Activated naive CD4-positive, alpha-beta T cell treated with anti-CD3 and anti-CD28 coated beads, Interleukin-2, amount 10 ng/mL, durations not matched to agents 7 days and 5 days (primary cell): ENCODE measurements at regions not wholly inside any gene's neighbourhood (a gene's known extent, or its start where the extent isn't known, plus 50 kb on each side); places are given as distances from the start of the nearest gene placed in this dataset.

ENCODE experiments used
- CTCF ChIA-PET: fragments of 350-600 bp; sonication (Branson Sonifier 250); formaldehyde crosslinking; loops from one replicate; lab custom pipeline; 2021; ENCODE audit warnings: antibody characterized with exemption; lab: Charles Lee
- DNase-seq: peaks from one replicate; pipeline ENCODE4 v3.0.0-alpha.2; 2020
- H3K27ac Mint-ChIP-seq: one replicate; pipeline ENCODE4 v1.8.0; 2021; ENCODE audit warnings: mild to moderate bottlenecking, moderate library complexity, mixed read lengths
- H3K27me3 Mint-ChIP-seq: one replicate; pipeline ENCODE4 v1.8.0; 2021; ENCODE audit warnings: mild to moderate bottlenecking, mixed read lengths
- H3K36me3 Mint-ChIP-seq: one replicate; pipeline ENCODE4 v1.8.0; 2021; ENCODE audit warnings: mixed read lengths
- H3K4me1 Mint-ChIP-seq: one replicate; pipeline ENCODE4 v1.8.0; 2021; ENCODE audit warnings: mixed read lengths
- H3K4me3 Mint-ChIP-seq: one replicate; pipeline ENCODE4 v1.8.0; 2021; ENCODE audit warnings: mild to moderate bottlenecking, moderate library complexity, mixed read lengths
- H3K9me3 Mint-ChIP-seq: one replicate; pipeline ENCODE4 v1.8.0; 2021; ENCODE audit warnings: mixed read lengths

DNA sequence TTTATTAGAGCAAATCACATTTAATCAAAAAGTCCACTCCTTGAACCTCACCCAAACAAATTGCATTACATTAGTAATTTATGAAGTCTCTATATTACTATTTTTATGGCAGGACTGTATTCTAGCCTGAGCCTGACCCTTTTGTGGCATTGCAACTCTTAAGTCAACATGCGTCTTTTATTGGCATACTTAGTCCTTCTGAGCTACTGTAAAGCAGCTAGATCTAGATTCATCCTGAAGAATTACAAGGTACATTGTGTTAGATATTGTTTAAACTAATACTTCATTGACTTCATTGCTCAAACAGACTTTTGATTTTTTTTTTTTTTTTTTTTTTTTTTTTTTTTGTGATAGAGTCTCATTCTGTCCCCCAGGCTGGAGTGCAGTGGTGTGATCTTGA is 1842.5 kb upstream of the CDH9 start:
- Mint-ChIP-seq H3K4me1 (no peaks in the 10 kb centered on the region), H3K9me3 (peaks cover 12% of the 10 kb centered on the region), H3K36me3 (no peaks in the 10 kb centered on the region), H3K27ac (no peak overlapping the region), H3K4me3 (no peak overlapping the region), H3K27me3 (no peaks in the 10 kb centered on the region)
- no peak for DNase-seq
- CTCF ChIA-PET: no interaction called here

DNA sequence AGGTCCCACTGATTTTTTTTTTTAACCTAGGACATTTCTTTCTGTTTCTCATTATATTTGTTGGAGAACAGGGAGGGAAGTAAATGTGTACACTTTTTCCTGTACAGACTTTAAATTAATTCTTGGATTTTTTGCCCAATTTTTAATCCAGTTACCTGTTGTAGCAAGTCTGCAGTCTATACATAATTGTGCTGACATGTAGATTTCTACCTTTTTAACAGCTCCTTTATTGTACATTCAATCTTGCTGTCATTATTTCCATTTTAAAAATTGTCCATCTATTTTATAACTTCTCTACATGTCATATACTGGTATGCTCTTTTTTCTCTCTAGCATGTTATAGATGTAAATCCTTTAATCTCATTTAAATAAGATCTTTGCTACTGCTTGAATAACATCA is 1838.7 kb upstream of the CDH9 start:
- no peak for DNase-seq
- no peak overlapping the region for H3K4me3 Mint-ChIP-seq
- CTCF ChIA-PET: no interaction called here

DNA sequence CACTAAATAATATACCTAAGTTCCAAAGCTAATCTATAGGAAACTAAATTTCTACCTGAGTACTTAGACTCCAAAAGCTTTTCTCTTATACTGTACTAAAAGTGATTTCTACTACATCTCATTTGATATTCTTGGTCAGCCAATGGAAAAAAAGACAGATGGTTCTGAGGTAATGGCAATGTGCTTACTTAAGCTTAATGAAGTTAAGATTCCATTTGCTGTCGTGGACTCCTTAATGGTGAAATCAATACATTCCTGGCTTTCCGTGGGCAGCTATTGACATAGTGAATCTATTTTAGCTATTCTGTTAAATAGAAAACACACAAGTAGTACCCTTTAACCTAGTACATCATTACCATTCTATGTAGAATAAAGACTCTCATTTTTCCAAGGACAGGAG is 1825.6 kb upstream of the CDH9 start:
- DNase-seq: no peak
- no peaks in the 10 kb centered on the region for H3K27me3 Mint-ChIP-seq

More for the DNA sequence above, 1838.7 kb upstream of the CDH9 start:
- Mint-ChIP-seq H3K4me1 (no peaks in the 10 kb centered on the region), H3K9me3 (peaks cover 9% of the 10 kb centered on the region), H3K27ac (no peak overlapping the region), H3K36me3 (no peaks in the 10 kb centered on the region), H3K27me3 (no peaks in the 10 kb centered on the region)

DNA sequence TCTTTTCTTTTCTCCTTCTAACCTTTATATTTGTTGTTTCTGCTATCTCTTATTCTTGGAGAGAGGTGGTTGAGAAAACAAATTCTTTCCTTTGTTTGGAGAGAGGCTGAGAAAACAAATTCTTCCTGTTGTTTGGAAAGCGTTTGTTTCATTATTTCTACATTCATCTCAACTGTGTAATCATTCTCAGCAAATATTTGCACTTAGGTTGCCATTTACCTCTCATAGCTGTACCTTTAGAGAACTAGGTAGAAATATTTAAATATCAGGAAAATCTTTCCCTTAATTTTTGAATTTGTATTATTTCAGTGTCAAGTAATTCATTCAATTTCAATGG is 1824.4 kb upstream of the CDH9 start:
- H3K27ac Mint-ChIP-seq: no peak overlapping the region
- no peak overlapping the region for H3K4me3 Mint-ChIP-seq
- no peak for DNase-seq
- CTCF ChIA-PET: no interaction called here
- no peaks in the 10 kb centered on the region for H3K36me3 Mint-ChIP-seq
- no peaks in the 10 kb centered on the region for H3K27me3 Mint-ChIP-seq
- H3K4me1 Mint-ChIP-seq: no peaks in the 10 kb centered on the region
- H3K9me3 Mint-ChIP-seq: no peaks in the 10 kb centered on the region

More for the DNA sequence above, 1825.6 kb upstream of the CDH9 start:
- no peaks in the 10 kb centered on the region for H3K36me3 Mint-ChIP-seq
- H3K27ac Mint-ChIP-seq: no peak overlapping the region
- H3K9me3 Mint-ChIP-seq: no peaks in the 10 kb centered on the region
- CTCF ChIA-PET: no interaction called here
- no peak overlapping the region for H3K4me3 Mint-ChIP-seq
- no peaks in the 10 kb centered on the region for H3K4me1 Mint-ChIP-seq

DNA sequence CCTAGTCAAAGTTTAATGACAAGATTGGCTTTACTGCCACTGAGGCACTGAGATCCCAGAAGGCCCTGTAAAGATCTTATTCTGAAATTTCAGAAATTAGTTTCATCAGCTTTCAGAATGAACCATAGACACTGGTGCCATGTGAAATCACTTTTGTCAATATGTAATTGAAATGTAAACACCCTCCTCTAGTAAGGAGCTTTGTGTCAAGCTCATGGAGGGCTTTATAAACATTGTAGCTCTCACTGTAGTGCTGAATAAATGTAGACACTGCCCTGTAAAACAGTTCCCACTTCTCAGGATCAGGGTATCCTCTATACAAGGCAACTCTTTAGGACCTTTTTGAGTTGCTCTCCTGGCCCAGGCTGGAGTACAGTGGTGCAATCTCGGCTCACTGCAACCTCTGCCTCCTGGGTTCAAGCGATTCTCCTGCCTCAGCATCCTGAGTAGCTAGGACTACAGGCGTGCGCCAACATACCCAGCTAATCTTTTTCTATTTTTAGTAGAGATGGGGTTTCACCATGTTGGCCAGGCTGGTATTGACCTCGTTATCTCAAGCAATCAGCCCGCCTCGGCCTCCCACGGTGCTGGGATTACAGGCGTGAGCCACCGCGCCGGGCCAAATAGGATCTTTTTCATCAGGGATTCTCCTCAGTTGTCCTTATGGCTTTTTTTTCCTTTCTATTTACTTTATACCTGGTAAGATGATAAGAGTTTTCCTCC is 1823.9 kb upstream of the CDH9 start:
- Mint-ChIP-seq H3K4me3 (no peak overlapping the region), H3K27ac (no peak overlapping the region), H3K36me3 (no peaks in the 10 kb centered on the region), H3K9me3 (no peaks in the 10 kb centered on the region), H3K4me1 (no peaks in the 10 kb centered on the region), H3K27me3 (no peaks in the 10 kb centered on the region)
- CTCF ChIA-PET: no interaction called here
- no peak for DNase-seq

DNA sequence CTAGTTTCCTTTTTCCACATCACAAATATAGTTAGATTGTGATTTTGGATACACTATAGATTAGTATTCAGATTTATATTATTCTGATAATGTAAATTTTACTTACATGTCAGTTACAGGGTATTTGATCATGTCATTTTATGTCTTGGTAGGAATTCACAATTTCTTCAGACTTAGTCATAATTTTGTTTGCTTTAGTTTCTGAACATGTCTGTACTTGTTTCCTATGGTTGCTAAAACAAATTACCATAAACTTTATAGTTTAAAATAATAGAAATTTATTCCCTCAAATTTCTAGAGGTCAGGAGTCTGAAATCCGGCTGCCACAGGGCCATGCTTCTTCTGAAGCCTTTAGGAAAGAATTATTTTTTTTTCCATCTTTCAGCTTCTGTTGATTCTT is 1817.2 kb upstream of the CDH9 start:
- CTCF ChIA-PET: no interaction called here
- H3K27me3 Mint-ChIP-seq: no peaks in the 10 kb centered on the region
- no peak overlapping the region for H3K4me3 Mint-ChIP-seq
- DNase-seq: no peak
- no peak overlapping the region for H3K27ac Mint-ChIP-seq
- H3K36me3 Mint-ChIP-seq: no peaks in the 10 kb centered on the region
- peaks cover 9% of the 10 kb centered on the region for H3K9me3 Mint-ChIP-seq
- no peaks in the 10 kb centered on the region for H3K4me1 Mint-ChIP-seq

DNA sequence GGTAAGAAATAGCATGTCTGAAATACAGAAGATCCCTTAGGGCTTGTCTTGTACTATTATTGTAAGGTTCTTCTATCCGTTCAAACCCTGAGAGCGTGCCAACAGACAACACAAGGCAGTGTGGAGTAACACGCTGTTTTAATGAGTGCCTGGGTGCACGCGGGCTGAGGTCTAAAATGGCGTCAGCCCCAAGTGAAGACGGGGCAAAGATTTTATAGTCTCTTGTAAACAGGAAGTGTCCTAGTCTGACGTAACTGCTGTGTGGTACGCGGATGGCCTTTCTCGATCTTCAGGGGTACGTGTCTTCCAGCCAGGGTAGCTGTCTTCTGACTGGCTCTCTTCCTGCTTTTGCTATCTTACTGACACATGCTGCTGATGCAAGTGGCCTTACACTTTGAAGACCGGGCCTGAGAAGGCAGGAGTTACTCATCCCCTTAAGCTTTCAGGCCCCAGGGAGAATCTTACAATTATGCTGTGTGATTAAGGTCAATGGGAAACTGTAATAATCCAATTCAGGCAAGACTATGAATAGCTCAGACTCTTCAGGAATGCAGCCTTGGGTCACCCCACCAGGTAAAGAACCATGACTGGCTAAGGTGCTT is 1812.0 kb upstream of the CDH9 start:
- DNase-seq: no peak
- CTCF ChIA-PET: no interaction called here

DNA sequence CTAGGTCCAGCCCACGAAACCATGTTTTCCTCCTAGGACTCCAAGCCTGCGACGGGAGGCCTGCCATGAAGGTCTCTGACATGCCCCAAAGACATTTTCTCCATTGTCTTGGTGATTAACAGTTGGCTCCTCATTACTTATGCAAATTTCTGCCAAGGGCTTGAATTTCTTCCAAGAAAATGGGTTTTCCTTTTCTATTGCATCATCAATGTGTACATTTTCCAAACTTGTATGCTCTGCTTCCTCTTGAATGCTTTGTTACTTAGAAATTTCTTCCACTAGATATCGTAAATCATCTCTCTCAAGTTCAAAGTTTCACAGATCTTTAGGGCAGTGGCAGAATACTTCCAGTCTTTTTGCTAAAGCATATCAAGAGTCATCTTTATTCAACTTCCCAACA is 1792.7 kb upstream of the CDH9 start:
- DNase-seq: no peak
- no peaks in the 10 kb centered on the region for H3K4me1 Mint-ChIP-seq
- H3K4me3 Mint-ChIP-seq: no peak overlapping the region
- CTCF ChIA-PET: no interaction called here
- no peak overlapping the region for H3K27ac Mint-ChIP-seq
- no peaks in the 10 kb centered on the region for H3K27me3 Mint-ChIP-seq
- no peaks in the 10 kb centered on the region for H3K36me3 Mint-ChIP-seq
- H3K9me3 Mint-ChIP-seq: peaks cover 14% of the 10 kb centered on the region

More for the DNA sequence above, 1812.0 kb upstream of the CDH9 start:
- H3K27me3 Mint-ChIP-seq: no peaks in the 10 kb centered on the region
- H3K9me3 Mint-ChIP-seq: peaks cover 18% of the 10 kb centered on the region
- no peak overlapping the region for H3K4me3 Mint-ChIP-seq
- H3K4me1 Mint-ChIP-seq: no peaks in the 10 kb centered on the region
- no peaks in the 10 kb centered on the region for H3K36me3 Mint-ChIP-seq
- no peak overlapping the region for H3K27ac Mint-ChIP-seq

DNA sequence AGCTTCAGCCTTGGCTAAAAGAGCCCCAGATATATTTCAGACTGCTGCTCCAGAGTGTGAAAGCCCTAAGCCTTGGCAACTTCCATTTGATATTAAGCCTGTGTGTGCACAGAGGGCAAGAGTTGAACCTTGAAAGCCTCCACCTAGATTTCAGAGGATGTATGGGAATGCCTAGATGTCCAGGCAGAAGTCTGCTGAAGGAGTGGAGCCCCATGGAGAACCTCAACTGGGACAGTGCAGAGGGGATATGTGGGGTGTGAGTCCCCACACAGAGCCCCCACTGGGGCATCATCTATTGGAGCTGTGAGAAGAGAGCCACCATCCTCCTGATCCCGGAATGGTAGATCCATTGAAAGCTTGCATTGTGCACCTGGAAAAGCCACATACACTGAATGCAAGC is 1784.8 kb upstream of the CDH9 start:
- Mint-ChIP-seq H3K4me3 (no peak overlapping the region), H3K36me3 (no peaks in the 10 kb centered on the region), H3K9me3 (peaks cover 5% of the 10 kb centered on the region), H3K27me3 (no peaks in the 10 kb centered on the region), H3K27ac (no peak overlapping the region), H3K4me1 (no peaks in the 10 kb centered on the region)
- DNase-seq: no peak
- CTCF ChIA-PET: no interaction called here

DNA sequence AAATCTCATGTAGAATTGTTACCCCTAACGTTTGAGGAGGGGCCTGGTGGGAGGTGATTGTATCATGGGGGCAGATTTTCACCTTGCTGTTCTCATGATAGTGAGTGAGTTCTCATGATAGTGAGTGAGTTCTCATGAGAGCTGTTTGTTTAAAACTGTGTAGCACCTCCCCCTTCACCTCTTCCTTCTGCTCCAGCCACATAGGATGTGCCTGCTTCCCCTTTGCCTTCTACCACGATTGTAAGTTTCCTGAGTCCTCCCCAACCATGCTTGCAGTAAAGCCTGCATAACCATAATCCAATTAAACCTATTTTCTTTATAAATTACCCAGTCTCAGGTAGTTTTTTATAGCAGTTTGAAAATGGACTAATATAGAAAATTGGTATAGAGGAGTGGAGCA is 1783.7 kb upstream of the CDH9 start:
- peaks cover 5% of the 10 kb centered on the region for H3K9me3 Mint-ChIP-seq
- CTCF ChIA-PET: no interaction called here
- no peak overlapping the region for H3K27ac Mint-ChIP-seq
- no peak overlapping the region for H3K4me3 Mint-ChIP-seq
- no peak for DNase-seq
- no peaks in the 10 kb centered on the region for H3K36me3 Mint-ChIP-seq
- H3K4me1 Mint-ChIP-seq: no peaks in the 10 kb centered on the region
- H3K27me3 Mint-ChIP-seq: no peaks in the 10 kb centered on the region

DNA sequence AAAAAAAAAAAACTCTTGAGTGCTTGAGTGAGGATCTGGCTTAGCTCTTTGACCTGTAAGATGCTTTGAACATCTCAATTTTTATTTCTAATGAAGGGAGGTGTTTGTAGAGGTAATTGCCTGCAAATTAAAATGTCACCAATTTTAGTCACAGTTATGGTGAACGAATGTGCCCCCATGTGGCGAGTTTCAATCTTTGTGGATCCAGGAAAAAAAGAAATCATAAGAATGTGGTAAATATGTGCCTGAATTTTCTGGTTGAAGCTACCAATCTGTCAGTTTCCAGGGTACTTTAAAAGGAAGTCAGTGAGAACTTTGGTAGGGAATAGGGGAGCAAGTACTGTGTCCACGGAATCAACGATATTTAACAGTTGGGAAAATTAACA is 1772.4 kb upstream of the CDH9 start:
- Mint-ChIP-seq H3K9me3 (peaks cover 15% of the 10 kb centered on the region), H3K36me3 (no peaks in the 10 kb centered on the region), H3K4me1 (no peaks in the 10 kb centered on the region), H3K27ac (no peak overlapping the region), H3K27me3 (no peaks in the 10 kb centered on the region), H3K4me3 (no peak overlapping the region)
- DNase-seq: no peak
- CTCF ChIA-PET: no interaction called here

DNA sequence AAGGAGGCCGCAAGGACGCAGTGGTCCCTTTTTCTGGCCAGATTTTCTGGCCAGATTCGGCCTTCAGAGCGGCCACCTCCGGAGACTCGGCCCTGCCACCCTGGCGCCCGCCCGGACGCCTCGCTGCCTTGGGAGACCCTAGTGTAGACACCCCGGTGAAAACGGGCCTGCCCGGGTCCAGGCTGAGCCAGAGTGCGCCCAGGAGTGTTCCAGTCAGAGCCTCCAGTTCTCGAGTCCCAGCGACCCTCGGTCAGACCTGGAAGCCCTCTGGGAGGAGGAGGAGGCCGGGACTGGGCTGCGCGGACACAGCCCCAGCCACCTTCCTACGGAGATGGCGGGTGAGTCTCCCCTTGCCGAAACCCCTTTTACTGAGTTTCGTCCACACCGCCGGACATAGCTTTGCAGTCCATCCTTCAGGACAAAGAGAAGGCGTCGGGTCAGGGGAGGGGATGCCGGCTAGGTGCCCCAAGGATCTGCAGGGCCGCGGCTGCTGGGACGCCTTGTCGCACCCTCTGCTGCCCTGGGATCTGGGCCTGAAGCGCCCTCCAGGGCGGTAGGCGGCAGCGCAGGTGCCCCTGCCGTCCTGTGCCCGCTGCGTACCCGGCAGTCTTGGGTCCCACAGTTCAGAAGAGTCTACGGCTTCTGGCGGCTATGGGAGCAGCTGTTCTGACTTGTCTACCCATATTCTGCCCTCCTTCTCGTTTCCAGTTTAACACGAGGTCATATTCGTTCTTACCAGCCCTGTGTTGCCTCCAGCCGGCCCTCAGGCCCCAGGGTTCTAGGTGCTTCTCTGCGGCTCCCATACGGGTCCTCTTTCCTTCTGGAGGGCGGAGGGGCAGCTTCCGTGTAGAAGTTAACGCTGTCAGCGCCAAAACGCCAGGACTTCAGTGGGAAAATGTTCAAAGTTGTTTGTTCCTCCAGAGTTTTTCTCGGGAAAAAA is 1771.7 kb upstream of the CDH9 start:
- DNase-seq: no peak
- Mint-ChIP-seq H3K27ac (no peak overlapping the region), H3K4me3 (no peak overlapping the region), H3K27me3 (no peaks in the 10 kb centered on the region), H3K36me3 (no peaks in the 10 kb centered on the region), H3K9me3 (peaks cover 15% of the 10 kb centered on the region), H3K4me1 (no peaks in the 10 kb centered on the region)
- CTCF ChIA-PET: no interaction called here

DNA sequence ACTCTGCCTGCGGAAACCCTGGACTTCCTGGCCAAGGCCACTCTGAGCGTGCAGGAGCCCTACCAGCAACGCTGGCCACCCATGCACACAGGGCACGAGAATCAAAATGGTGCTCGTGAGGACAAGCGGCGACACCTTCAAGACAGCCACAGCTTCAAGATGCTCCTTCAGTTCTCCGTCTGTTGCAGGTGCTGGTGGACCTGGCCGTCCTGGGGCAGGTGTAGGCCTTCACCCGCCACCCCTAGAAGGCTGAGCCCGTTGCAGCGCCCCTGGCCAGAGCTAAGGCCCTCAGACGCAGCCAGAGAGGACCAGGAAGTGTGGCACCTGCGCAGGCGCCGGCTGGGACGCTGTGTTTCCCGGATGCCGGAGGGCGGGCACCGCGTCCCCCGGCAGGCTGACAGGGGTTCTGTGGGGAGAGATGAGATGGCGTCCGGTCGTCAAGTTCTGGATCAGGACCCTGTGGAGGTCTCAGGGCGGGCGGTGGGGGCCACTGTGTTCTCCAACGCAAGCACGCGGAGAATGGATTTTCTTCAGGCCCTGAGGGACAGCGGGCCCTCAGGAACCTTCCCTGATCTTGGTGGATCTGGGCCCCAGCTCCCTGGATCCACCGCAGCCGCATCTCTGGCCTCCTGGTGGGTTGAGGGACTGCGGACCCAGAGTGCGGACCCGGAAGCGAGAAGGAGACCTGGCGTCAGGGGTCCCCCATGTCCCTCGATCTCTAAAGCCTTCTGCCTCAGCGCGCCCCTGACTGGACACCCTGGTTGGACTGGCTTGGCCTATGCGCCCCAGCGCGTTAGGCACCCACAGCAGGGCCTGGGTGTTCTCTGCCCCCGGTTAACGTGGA is 1770.8 kb upstream of the CDH9 start:
- no peak for DNase-seq
- no peaks in the 10 kb centered on the region for H3K27me3 Mint-ChIP-seq
- CTCF ChIA-PET: no interaction called here
- H3K36me3 Mint-ChIP-seq: no peaks in the 10 kb centered on the region
- H3K27ac Mint-ChIP-seq: no peak overlapping the region
- peaks cover 13% of the 10 kb centered on the region for H3K9me3 Mint-ChIP-seq
- H3K4me1 Mint-ChIP-seq: no peaks in the 10 kb centered on the region
- H3K4me3 Mint-ChIP-seq: no peak overlapping the region

DNA sequence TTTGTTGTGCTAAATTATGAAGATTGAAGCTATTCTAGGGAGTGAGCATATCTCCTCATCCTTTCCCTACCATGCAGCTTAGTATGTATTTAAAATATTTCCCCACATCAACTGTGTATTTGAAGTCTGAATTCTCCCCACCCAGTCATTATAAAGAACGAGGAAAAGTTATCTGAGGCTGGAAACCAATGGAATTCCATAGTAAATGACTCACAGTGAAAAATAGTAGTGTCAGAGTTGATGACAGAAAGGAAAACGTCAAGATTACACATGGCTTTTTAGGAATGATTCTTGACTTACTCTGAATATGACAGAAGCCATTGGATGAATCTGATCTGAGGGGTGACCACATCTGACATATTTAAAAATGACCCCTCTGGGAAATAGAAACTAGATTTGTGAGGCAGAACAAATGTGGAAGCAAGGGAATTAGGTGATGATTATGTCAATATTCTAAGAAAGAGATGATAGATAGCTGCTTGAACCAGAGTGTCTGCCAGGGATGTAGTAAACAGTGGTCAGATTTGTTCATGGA is 1768.9 kb upstream of the CDH9 start:
- H3K36me3 Mint-ChIP-seq: no peaks in the 10 kb centered on the region
- DNase-seq: no peak
- H3K4me1 Mint-ChIP-seq: no peaks in the 10 kb centered on the region
- CTCF ChIA-PET: no interaction called here
- H3K27ac Mint-ChIP-seq: no peak overlapping the region
- H3K27me3 Mint-ChIP-seq: no peaks in the 10 kb centered on the region
- peaks cover 12% of the 10 kb centered on the region for H3K9me3 Mint-ChIP-seq
- no peak overlapping the region for H3K4me3 Mint-ChIP-seq
